Upper lobe of right lung (tissue), 1 donor: ENCODE measurements at regions not wholly inside any gene's neighbourhood (a gene's known extent, or its start where the extent isn't known, plus 50 kb on each side); places are given as distances from the start of the nearest gene placed in this dataset.

Experiments
- ATAC-seq: fragments of 200-7000 bp; cut with Tn5 transposase; one replicate; pipeline ENCODE4 v1.9.1; 2020; ENCODE audit warnings: mild to moderate bottlenecking, moderate library complexity
- DNase-seq: peaks from one replicate; pipeline ENCODE4 v3.0.0-alpha.2; 2020
- H3K27ac ChIP-seq: fragments of 200-600 bp; one replicate; pipeline ENCODE4 v1.8.0; 2022
- H3K27me3 ChIP-seq: fragments of 200-600 bp; one replicate; pipeline ENCODE4 v1.8.0; 2022; ENCODE audit warnings: mild to moderate bottlenecking
- H3K36me3 ChIP-seq: fragments of 200-600 bp; one replicate; pipeline ENCODE4 v1.8.0; 2022
- H3K4me1 ChIP-seq: fragments of 200-600 bp; one replicate; pipeline ENCODE4 v1.8.0; 2022
- H3K4me3 ChIP-seq: fragments of 200-600 bp; one replicate; pipeline ENCODE4 v1.8.0; 2022; ENCODE audit warnings: mild to moderate bottlenecking
- H3K9me3 ChIP-seq: fragments of 200-600 bp; one replicate; pipeline ENCODE4 v1.8.0; 2022
- CTCF ChIP-seq: fragments of 200-600 bp; IDR thresholded peaks from one replicate; pipeline ENCODE4 v1.8.0; 2022; ENCODE audit warnings: antibody characterized with exemption
- intact Hi-C: fragments of 100-400 bp; cut with DNase I; formaldehyde crosslinking; loops from one replicate; pipeline ENCODE4 v1.11.0; 2022
- donor health status: DM: no; HTN: yes; CAD: no; lungs with severe emphysema.

- ATAC-seq, result no peak
Observed at GRCh38 chr16:65754820-65755691, 611.4 kb upstream of the CDH5 start.

GRCh38 chr16:65752522-65752844, 614.0 kb upstream of the CDH5 start:
- H3K27ac ChIP-seq, result peak overlapping the region; percentile 4
- ATAC-seq (no peak), DNase-seq (no peak)
- no peaks in the 10 kb centered on the region for H3K36me3 ChIP-seq
- no peaks in the 10 kb centered on the region for H3K27me3 ChIP-seq
- intact Hi-C loops, result no loop called here
- H3K4me3 ChIP-seq, result no peak overlapping the region
- H3K9me3 ChIP-seq, result no peaks in the 10 kb centered on the region
- H3K4me1 ChIP-seq, result no peaks in the 10 kb centered on the region
- no peak for TF ChIP-seq CTCF

More at GRCh38 chr16:65754820-65755691, 611.4 kb upstream of the CDH5 start:
- H3K36me3 ChIP-seq, result no peaks in the 10 kb centered on the region
- intact Hi-C loops, result no loop called here
- H3K4me3 ChIP-seq, result no peak overlapping the region
- H3K27ac ChIP-seq, result peak overlapping the region; percentile 17
- DNase-seq, result no peak
- no peaks in the 10 kb centered on the region for H3K9me3 ChIP-seq
- H3K27me3 ChIP-seq, result no peaks in the 10 kb centered on the region
- no peaks in the 10 kb centered on the region for H3K4me1 ChIP-seq
- TF ChIP-seq CTCF, result no peak

- TF ChIP-seq CTCF, result no peak
- Histone ChIP-seq H3K4me3 (no peak overlapping the region), H3K9me3 (no peaks in the 10 kb centered on the region), H3K27ac (no peak overlapping the region), H3K36me3 (no peaks in the 10 kb centered on the region), H3K4me1 (no peaks in the 10 kb centered on the region), H3K27me3 (no peaks in the 10 kb centered on the region)
- no peak for ATAC-seq
- no peak for DNase-seq
- intact Hi-C loops, result no loop called here
Observed at GRCh38 chr16:65751622-65752521, 614.6 kb upstream of the CDH5 start.

- Histone ChIP-seq H3K36me3 (no peaks in the 10 kb centered on the region), H3K27ac (no peak overlapping the region), H3K9me3 (no peaks in the 10 kb centered on the region), H3K4me3 (no peak overlapping the region), H3K4me1 (no peaks in the 10 kb centered on the region), H3K27me3 (no peaks in the 10 kb centered on the region)
- DNase-seq (no peak), ATAC-seq (no peak)
- intact Hi-C loops, result no loop called here
- no peak for TF ChIP-seq CTCF
Observed at GRCh38 chr16:65749506-65749905, 617.0 kb upstream of the CDH5 start.

- no peak for ATAC-seq
- intact Hi-C loops, result no loop called here
Observed at GRCh38 chr16:65746941-65747340, 619.5 kb upstream of the CDH5 start.

More at GRCh38 chr16:65746941-65747340, 619.5 kb upstream of the CDH5 start:
- H3K27ac ChIP-seq, result no peak overlapping the region
- no peaks in the 10 kb centered on the region for H3K9me3 ChIP-seq
- no peak overlapping the region for H3K4me3 ChIP-seq
- H3K4me1 ChIP-seq, result no peaks in the 10 kb centered on the region
- no peak for DNase-seq
- H3K27me3 ChIP-seq, result no peaks in the 10 kb centered on the region
- no peak for TF ChIP-seq CTCF
- H3K36me3 ChIP-seq, result no peaks in the 10 kb centered on the region
